HG02884 (cell line): ENCODE measurements at regions not wholly inside any gene's neighbourhood (a gene's known extent, or its start where the extent isn't known, plus 50 kb on each side); places are given as distances from the start of the nearest gene placed in this dataset.
"Not testable (repeated sequence)": the region's sequence is repeated elsewhere in the genome, so short reads cannot be mapped to it uniquely, and the experiment has no call there.

Experiments
- ATAC-seq: cut with Tn5 transposase; IDR thresholded peaks from one replicate; pipeline ENCODE4 v1.9.1; 2021; ENCODE audit warnings: mild to moderate bottlenecking, moderate library complexity; ENCODE audit not compliant: unreplicated experiment

DNA sequence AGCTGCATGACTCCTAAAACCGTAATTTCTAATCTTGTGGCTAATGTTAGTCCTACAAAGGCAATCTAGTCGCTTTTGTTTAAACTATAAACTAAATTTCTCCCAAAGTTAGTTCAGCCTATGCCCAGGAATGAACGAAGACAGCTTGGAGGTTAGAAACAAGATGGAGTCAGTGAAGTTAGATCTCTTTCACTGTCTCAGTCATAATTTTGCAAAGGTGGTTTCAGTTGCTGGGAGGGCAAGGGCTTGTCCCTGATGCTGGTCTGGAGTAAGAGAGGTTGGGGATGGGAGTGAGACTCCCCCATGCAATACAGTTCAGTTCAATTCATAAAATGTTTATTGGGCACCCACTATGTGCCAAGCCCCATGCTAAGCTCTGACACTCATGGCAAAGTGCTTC, 362.1 kb downstream of the TYW1 start:
- not testable (repeated sequence) for ATAC-seq

GRCh38 chr7:67359900-67360299, 363.3 kb downstream of the TYW1 start:
- no peak for ATAC-seq

GRCh38 chr7:67361150-67361549, 364.5 kb downstream of the TYW1 start:
- no peak for ATAC-seq

DNA sequence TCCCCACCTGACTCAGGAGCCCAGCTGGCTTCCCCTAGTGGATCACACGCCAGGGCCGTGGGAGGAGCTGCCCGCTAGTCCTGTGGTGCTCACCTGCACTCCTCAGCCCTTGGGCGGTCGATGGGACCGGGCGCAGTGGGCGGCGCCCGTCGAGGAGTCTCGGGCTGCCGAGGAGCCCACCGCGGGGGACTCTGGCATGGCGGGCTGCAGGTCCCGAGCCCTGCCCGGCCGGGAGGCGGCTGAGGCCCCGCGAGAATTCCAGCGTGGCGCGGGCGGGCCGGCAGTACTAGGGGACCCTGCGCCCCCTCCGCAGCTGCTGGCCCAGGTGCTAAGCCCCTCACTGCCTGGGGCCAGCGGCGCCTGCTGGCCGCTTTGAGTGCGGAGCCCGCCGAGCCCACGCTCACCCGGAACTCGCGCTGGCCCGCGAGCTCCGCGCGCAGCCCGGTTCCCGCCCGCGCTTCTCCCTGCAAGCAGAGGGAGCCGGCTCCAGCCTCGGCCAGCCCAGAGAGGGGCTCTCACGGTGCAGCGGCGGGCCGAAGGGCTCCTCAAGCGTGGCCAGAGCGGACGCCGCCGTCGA, 367.9 kb downstream of the TYW1 start:
- ATAC-seq: no peak

DNA sequence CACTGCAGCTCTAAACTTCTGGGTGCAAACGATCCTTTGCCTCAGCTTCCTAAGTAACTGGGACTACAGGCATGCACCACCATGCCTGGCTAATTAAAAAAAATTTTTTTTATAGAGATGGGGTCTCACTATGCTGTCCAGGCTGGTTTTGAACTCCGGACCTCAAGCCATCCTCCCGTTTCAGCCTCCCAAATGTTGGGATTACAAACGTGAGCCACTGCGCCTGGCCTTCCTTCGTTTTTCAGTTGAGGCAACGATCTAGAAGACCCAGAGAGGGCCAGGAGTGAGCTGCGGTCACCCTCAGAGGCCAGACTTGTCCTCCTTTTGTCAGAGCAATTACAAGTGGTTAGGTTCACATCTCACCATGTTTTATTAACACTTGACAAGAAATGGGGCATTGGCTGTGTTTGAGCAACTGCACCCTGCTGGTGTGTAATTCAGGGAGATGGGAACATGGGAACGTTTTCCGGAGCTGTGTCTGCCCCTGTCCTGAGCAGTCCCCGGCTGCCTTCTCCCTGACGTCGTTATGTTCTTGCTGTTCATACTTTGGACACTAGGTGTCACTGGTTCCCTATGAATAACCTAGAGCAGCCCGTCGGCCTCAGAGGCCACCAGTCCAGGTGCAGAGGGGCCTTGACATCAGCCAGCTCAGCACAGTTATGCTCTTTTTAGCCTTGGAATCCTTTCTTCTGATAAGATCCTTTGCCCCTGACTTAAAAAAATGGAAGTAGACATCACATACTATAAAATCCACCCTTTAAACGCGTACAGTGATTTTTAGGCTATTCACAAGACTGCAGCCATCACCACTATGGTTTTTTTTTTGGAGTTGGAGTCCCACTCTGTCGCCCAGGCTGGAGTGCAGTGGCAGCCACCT, 375.0 kb downstream of the TYW1 start:
- peak; percentile 97 for ATAC-seq

DNA sequence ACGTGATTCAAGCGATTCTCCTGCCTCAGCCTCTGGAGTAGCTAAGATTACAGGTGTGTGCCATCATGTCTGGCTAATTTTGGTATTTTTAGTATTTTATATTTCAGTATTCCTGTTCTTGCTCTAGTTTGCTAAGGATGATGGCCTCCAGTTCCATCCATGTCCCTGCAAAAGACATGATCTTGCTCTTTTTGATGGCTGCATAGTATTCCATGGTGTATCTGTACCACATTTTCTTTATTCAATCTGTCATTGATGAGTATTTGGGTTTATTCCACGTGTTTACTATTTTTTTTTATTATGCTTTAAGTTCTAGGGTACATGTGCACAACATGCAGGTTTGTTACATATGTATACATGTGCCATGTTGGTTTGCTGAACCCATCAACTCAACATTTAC, 376.8 kb downstream of the TYW1 start:
- not testable (repeated sequence) for ATAC-seq

- ATAC-seq: no peak
Measured at GRCh38 chr7:67375427-67375826, 378.8 kb downstream of the TYW1 start.

DNA sequence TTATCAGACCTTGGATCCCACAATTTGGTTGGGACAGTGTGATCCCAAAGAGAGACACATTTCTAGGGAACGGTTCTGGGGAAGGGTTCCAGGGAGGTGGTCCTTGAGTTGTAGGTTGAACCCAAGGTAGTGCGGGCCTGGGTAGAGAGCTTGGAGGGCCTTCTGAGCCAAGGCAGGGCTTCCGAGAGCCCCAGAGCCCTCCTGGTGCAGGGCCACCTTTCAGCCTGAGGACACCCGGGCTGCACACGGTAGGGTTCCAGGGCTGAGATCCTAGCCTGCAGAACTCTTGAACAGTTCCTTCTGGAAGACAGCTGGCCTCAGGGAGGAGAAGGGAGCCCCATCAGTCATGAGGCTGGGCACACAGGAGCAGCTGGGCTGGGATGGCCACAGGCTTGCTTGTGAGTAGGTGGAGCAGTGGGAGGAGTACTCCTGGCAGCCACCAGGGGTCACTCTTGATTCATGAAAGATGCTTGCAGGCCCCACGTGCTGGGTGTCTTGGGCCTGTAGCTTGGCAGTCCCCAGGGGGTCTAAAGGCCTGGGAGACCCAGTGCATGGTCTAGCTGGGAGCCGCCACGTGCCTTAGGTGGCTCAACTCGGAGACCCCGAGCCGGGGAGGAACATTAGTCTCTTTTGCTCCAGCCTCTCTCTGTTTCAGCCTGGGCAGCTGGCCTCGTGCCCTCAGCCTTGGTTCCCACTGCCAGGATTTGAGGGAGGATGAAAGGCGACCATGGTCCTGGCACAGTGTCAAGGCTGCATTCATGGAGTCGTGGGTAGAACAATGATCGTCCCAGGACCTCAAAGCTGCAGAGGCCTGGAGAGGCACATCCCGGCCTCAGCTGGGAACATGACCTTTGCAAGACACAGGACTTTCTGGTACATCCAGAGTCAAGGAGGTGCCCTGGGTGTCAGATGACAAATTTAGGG, 381.6 kb downstream of the TYW1 start:
- peak; percentile 96 for ATAC-seq

GRCh38 chr7:67380326-67380725, 383.7 kb downstream of the TYW1 start:
- no peak for ATAC-seq

GRCh38 chr7:67380858-67381257, 384.2 kb downstream of the TYW1 start:
- no peak for ATAC-seq

DNA sequence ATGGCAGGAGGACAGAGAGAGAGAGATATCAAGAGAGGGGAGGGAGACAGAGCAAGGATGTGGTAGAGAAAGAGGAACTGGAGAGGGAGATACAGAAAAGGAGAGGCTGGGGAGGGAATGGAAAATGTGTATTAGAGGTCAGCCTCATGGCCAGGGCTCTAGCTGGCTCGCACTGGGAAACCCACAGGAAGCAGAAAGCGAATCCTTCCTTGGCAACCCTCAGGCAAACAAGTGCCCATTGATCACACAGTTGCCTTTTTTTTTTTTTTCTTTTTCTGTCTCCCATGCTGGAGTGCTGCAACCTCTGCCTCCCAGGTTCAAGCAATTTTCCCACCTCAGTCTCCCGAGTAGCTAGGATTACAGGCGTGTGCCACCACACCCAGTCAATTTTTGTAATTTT, 391.2 kb downstream of the TYW1 start:
- no peak for ATAC-seq

GRCh38 chr7:67391168-67391567, 394.5 kb downstream of the TYW1 start:
- ATAC-seq: no peak

DNA sequence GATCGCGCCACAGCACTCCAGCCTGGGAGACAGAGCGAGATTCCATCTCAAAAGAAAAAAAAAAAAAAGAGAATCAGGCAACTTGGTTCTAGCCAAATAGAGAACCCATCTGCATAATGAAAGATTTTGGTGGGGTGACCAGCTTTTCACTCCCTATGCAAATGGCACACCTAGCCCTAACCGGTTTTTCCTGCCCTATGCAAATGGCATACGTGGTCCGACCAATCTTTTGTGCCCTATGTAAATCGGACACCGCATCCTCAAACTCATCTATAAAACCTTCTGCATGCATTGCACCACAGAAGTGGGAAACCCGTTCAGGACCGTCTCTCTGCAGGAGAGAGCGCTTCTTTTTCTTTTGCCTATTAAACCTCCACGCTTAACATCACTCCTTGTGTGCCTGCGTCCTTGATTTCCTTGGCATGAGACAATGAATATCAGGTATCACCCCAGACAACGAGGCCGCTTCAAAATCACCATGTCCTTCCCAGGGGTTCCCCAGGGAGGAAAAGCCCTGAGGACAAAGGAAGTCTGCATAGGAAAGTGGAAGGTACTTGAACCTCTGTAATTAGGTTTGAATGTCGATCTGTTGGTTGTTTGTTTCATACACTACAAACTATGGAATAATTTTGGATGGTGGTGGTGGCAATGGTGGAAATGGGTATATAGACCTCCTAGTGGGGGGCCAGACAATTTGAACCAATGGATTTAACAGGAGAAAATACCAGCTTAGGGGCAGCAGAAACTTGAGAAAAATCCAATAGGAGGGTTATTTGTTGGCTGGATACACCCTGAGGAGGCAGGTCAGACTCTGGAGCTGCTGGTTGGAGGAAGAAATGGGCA, 396.2 kb downstream of the TYW1 start:
- ATAC-seq: no peak

DNA sequence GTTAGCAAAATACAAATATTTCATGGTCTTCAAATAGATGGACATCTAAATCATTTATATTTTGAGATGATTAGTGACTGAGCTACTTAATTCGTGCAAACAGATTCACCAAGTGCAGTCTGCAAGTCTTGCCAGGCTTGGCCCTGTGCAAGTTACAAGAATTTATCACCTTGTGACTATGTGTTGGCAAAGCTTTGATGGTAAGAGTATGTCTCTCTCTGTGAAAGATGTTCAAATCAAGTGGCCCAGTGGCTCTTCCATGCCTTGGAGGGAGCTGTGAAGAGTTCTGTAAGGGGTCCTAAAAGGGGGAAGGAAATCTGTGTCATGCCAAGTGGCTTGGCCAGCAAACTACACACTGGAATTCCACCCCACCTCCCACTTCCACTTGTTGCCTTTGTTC, 397.3 kb downstream of the TYW1 start:
- ATAC-seq: no peak

GRCh38 chr7:67398916-67399315, 402.3 kb downstream of the TYW1 start:
- ATAC-seq: no peak

DNA sequence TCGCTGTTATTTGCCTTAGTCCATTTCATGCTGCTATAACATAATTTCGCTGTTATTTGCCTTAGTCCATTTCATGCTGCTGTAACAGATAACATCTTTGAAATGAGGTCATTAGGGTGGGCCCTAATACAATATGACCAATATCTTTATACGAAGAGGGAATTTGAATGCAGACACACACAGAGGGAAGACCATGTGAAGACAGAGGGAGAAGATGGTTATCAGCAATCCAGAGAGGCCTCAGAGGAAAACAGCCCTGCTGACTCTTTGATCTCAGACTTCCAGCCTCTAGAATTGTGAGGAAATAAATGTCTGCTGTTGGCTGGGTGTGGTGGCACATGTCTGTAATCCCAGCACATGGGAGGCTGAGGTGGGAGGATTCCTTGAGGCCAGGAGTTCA, 404.9 kb downstream of the TYW1 start:
- ATAC-seq: no peak

- no peak for ATAC-seq
Measured at GRCh38 chr7:67402280-67402679, 405.6 kb downstream of the TYW1 start.

GRCh38 chr7:67406976-67407375, 410.3 kb downstream of the TYW1 start:
- ATAC-seq: no peak

- ATAC-seq: no peak
Measured at GRCh38 chr7:67407392-67408071, 410.9 kb downstream of the TYW1 start.

- no peak for ATAC-seq
Measured at GRCh38 chr7:67408109-67408508, 411.5 kb downstream of the TYW1 start.
